IMR-90 (cell line): ENCODE measurements at regions not wholly inside any gene's neighbourhood (a gene's known extent, or its start where the extent isn't known, plus 50 kb on each side); places are given as distances from the start of the nearest gene placed in this dataset.

Experiments used
- BHLHE40 ChIP-seq: fragments of 150-350 bp; IDR thresholded peaks from 2 replicates; pipeline ENCODE4 v1.6.1; 2016; ENCODE audit warnings: mild to moderate bottlenecking, low read depth, low read length
- CEBPB ChIP-seq: IDR thresholded peaks from 2 replicates; pipeline ENCODE4 v1.6.1; 2012; ENCODE audit warnings: low read depth, low read length, improper control_type of control experiment
- MAZ ChIP-seq: IDR thresholded peaks from 2 replicates; pipeline ENCODE4 v1.6.1; 2012; ENCODE audit warnings: low read depth, mild to moderate bottlenecking, low read length, improper control_type of control experiment, moderate library complexity, borderline replicate concordance
- MXI1 ChIP-seq: IDR thresholded peaks from 2 replicates; pipeline ENCODE4 v1.6.1; 2012; ENCODE audit warnings: low read depth, mild to moderate bottlenecking, low read length, moderate library complexity, borderline replicate concordance
- POLR2A ChIP-seq: IDR thresholded peaks from 2 replicates; pipeline ENCODE4 v1.6.1; 2012; ENCODE audit warnings: mild to moderate bottlenecking, low read depth, low read length
- RAD21 ChIP-seq: IDR thresholded peaks from 2 replicates; pipeline ENCODE4 v1.6.1; 2012; ENCODE audit warnings: low read length, improper control_type of control experiment
- SMC3 ChIP-seq: fragments of 150-350 bp; IDR thresholded peaks from 2 replicates; pipeline ENCODE4 v1.6.1; 2016; ENCODE audit warnings: low read depth, mild to moderate bottlenecking, antibody characterized with exemption, low read length, moderate library complexity
- TF ChIP-seq, protein P1 (sequence below): conservative IDR thresholded peaks from 2 replicates; pipeline ENCODE4 v1.5.1; 2012; ENCODE audit warnings: mild to moderate bottlenecking, low read depth, low read length, improper control_type of control experiment
- TF ChIP-seq, protein P2 (sequence below): fragments of 150-350 bp; IDR thresholded peaks from 2 replicates; pipeline ENCODE4 v1.6.1; 2017; ENCODE audit warnings: mild to moderate bottlenecking, antibody characterized with exemption, low read length, low read depth
- TF ChIP-seq, protein P3 (sequence below): fragments of 150-350 bp; IDR thresholded peaks from 2 replicates; pipeline ENCODE4 v1.6.1; 2016; ENCODE audit warnings: low read depth, mild to moderate bottlenecking, low read length, moderate library complexity, borderline replicate concordance

DNA sequence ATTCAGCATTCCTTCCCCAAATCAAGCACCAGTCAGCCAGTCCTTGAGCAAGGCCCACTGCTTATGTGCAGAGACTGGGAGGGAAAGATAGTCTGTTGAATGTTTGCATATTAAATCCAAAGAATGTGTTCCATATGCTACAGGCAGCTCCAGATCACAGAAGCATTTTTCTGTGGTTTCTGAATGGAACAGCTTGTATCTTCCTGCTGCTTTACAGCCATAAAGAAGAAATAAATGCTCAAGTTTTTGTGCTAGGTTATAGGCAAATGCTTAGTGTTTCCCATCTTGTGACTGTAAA lies 310.3 kb downstream of the TRIM36 start:
- TF ChIP-seq, protein P1, sequence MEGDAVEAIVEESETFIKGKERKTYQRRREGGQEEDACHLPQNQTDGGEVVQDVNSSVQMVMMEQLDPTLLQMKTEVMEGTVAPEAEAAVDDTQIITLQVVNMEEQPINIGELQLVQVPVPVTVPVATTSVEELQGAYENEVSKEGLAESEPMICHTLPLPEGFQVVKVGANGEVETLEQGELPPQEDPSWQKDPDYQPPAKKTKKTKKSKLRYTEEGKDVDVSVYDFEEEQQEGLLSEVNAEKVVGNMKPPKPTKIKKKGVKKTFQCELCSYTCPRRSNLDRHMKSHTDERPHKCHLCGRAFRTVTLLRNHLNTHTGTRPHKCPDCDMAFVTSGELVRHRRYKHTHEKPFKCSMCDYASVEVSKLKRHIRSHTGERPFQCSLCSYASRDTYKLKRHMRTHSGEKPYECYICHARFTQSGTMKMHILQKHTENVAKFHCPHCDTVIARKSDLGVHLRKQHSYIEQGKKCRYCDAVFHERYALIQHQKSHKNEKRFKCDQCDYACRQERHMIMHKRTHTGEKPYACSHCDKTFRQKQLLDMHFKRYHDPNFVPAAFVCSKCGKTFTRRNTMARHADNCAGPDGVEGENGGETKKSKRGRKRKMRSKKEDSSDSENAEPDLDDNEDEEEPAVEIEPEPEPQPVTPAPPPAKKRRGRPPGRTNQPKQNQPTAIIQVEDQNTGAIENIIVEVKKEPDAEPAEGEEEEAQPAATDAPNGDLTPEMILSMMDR: no peak
- TF ChIP-seq POLR2A (no peak), RAD21 (no peak), CEBPB (no peak), MXI1 (no peak), BHLHE40 (no peak), SMC3 (no peak), MAZ (no peak)
- TF ChIP-seq, protein P2, sequence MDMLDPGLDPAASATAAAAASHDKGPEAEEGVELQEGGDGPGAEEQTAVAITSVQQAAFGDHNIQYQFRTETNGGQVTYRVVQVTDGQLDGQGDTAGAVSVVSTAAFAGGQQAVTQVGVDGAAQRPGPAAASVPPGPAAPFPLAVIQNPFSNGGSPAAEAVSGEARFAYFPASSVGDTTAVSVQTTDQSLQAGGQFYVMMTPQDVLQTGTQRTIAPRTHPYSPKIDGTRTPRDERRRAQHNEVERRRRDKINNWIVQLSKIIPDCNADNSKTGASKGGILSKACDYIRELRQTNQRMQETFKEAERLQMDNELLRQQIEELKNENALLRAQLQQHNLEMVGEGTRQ: no peak
- TF ChIP-seq, protein P3, sequence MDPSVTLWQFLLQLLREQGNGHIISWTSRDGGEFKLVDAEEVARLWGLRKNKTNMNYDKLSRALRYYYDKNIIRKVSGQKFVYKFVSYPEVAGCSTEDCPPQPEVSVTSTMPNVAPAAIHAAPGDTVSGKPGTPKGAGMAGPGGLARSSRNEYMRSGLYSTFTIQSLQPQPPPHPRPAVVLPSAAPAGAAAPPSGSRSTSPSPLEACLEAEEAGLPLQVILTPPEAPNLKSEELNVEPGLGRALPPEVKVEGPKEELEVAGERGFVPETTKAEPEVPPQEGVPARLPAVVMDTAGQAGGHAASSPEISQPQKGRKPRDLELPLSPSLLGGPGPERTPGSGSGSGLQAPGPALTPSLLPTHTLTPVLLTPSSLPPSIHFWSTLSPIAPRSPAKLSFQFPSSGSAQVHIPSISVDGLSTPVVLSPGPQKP: no peak
